ENCODE measurements at regions not wholly inside any gene's neighbourhood (a gene's known extent, or its start where the extent isn't known, plus 50 kb on each side); places are given as distances from the start of the nearest gene placed in this dataset.

GRCh38 chr1:34406833-34407539, 230.3 kb downstream of the C1orf94 start:
- TF ChIP-seq POLR2A (IDR thresholded peaks at IDR 0.05) (no peak), CTCF (IDR thresholded peaks at IDR 0.05) (no peak)
- no peak for DNase-seq
- Histone ChIP-seq H3K27ac (no peak overlapping the region), H3K9me3 (no peaks in the 10 kb centered on the region), H3K36me3 (no peaks in the 10 kb centered on the region), H3K4me3 (replicated peaks in 1 of 3) (no peak overlapping the region), H3K4me1 (peaks cover 9 to 12% of the 10 kb centered on the region in 2 donors), H3K27me3 (no peaks in the 10 kb centered on the region)
- 39 to 51% methylated on average over 9 of the region's 9 CpGs for WGBS, 2 donors
- intact Hi-C loops (cut with DNase I): no loop called here

- H3K27ac ChIP-seq: no peak overlapping the region
- no peak for DNase-seq
- H3K4me3 ChIP-seq (replicated peaks in 1 of 3): no peak overlapping the region
- peaks cover 9 to 12% of the 10 kb centered on the region in 2 donors for H3K4me1 ChIP-seq
- intact Hi-C loops (cut with DNase I): no loop called here
- TF ChIP-seq CTCF (IDR thresholded peaks at IDR 0.05) (no peak), POLR2A (IDR thresholded peaks at IDR 0.05) (no peak)
- H3K27me3 ChIP-seq: no peaks in the 10 kb centered on the region
- no peaks in the 10 kb centered on the region for H3K9me3 ChIP-seq
- WGBS, 2 donors: 68 to 73% methylated on average over 4 of the region's 4 CpGs
- no peaks in the 10 kb centered on the region for H3K36me3 ChIP-seq
These were observed 231.3 kb downstream of the C1orf94 start for GRCh38 chr1:34408011-34408410.

GRCh38 chr1:34409689-34410229, 233.1 kb downstream of the C1orf94 start:
- WGBS, 2 donors: 92 to 95% methylated on average over 6 of the region's 6 CpGs

GRCh38 chr1:34412598-34413370, 236.1 kb downstream of the C1orf94 start:
- intact Hi-C loops (cut with DNase I): no loop called here
- DNase-seq: no peak
- no peaks in the 10 kb centered on the region for H3K27me3 ChIP-seq
- H3K9me3 ChIP-seq: no peaks in the 10 kb centered on the region
- no peak for TF ChIP-seq CTCF (IDR thresholded peaks at IDR 0.05)
- TF ChIP-seq POLR2A (IDR thresholded peaks at IDR 0.05): no peak
- H3K27ac ChIP-seq: no peak overlapping the region
- no peaks in the 10 kb centered on the region for H3K4me1 ChIP-seq
- 66 to 70% methylated on average over 12 of the region's 12 CpGs for WGBS, 2 donors
- H3K36me3 ChIP-seq: no peaks in the 10 kb centered on the region
- H3K4me3 ChIP-seq (replicated peaks in 1 of 3): no peak overlapping the region

More at GRCh38 chr1:34409689-34410229, 233.1 kb downstream of the C1orf94 start:
- Histone ChIP-seq H3K27me3 (no peaks in the 10 kb centered on the region), H3K4me3 (replicated peaks in 1 of 3) (no peak overlapping the region), H3K4me1 (peaks cover 9 to 12% of the 10 kb centered on the region in 2 donors), H3K9me3 (no peaks in the 10 kb centered on the region), H3K36me3 (no peaks in the 10 kb centered on the region), H3K27ac (no peak overlapping the region)
- TF ChIP-seq CTCF (IDR thresholded peaks at IDR 0.05): no peak
- TF ChIP-seq POLR2A (IDR thresholded peaks at IDR 0.05): no peak
- intact Hi-C loops (cut with DNase I): no loop called here
- no peak for DNase-seq

GRCh38 chr1:34415140-34415539, 238.4 kb downstream of the C1orf94 start:
- DNase-seq: no peak
- TF ChIP-seq POLR2A (IDR thresholded peaks at IDR 0.05) (no peak), CTCF (IDR thresholded peaks at IDR 0.05) (no peak)
- 77 to 82% methylated on average over 6 of the region's 6 CpGs for WGBS, 2 donors
- H3K4me3 ChIP-seq (replicated peaks in 1 of 3): no peak overlapping the region
- H3K9me3 ChIP-seq: no peaks in the 10 kb centered on the region
- no peaks in the 10 kb centered on the region for H3K27me3 ChIP-seq
- no peaks in the 10 kb centered on the region for H3K36me3 ChIP-seq
- H3K4me1 ChIP-seq: no peaks in the 10 kb centered on the region
- no peak overlapping the region for H3K27ac ChIP-seq
- intact Hi-C loops (cut with DNase I): no loop called here

All from thyroid gland (tissue), 4 donors.